Nephron progenitor cell (in vitro differentiated cells): ENCODE measurements at regions not wholly inside any gene's neighbourhood (a gene's known extent, or its start where the extent isn't known, plus 50 kb on each side); places are given as distances from the start of the nearest gene placed in this dataset.

Experiments used
- DNase-seq: peaks from one replicate; pipeline ENCODE4 v3.0.0; 2021
- H3K27ac Mint-ChIP-seq: 2 replicates; pipeline ENCODE4 v1.8.0; 2021; ENCODE audit warnings: mild to moderate bottlenecking, moderate library complexity, mixed read lengths
- H3K27me3 Mint-ChIP-seq: 2 replicates; pipeline ENCODE4 v1.8.0; 2021; ENCODE audit warnings: mild to moderate bottlenecking, low read depth, mixed read lengths; ENCODE audit not compliant: poor library complexity
- H3K36me3 Mint-ChIP-seq: 2 replicates; pipeline ENCODE4 v1.8.0; 2021; ENCODE audit warnings: low read depth, mixed read lengths
- H3K4me1 Mint-ChIP-seq: 2 replicates; pipeline ENCODE4 v1.8.0; 2021; ENCODE audit warnings: mixed read lengths
- H3K4me3 Mint-ChIP-seq: 2 replicates; pipeline ENCODE4 v1.8.0; 2021; ENCODE audit warnings: mild to moderate bottlenecking, moderate library complexity, mixed read lengths
- H3K9me3 Mint-ChIP-seq: 2 replicates; pipeline ENCODE4 v1.8.0; 2021; ENCODE audit warnings: mild to moderate bottlenecking, moderate library complexity, mixed read lengths
- TF ChIP-seq, protein P1 (sequence below): fragments of 200-600 bp; sonication (generic); IDR thresholded peaks from 2 replicates; pipeline ENCODE4 v1.5.0; 2021; ENCODE audit warnings: antibody characterized with exemption

GRCh38 chr10:44843484-44843883 lies 67.7 kb upstream of the TMEM72 start:
- TF ChIP-seq, protein P1, sequence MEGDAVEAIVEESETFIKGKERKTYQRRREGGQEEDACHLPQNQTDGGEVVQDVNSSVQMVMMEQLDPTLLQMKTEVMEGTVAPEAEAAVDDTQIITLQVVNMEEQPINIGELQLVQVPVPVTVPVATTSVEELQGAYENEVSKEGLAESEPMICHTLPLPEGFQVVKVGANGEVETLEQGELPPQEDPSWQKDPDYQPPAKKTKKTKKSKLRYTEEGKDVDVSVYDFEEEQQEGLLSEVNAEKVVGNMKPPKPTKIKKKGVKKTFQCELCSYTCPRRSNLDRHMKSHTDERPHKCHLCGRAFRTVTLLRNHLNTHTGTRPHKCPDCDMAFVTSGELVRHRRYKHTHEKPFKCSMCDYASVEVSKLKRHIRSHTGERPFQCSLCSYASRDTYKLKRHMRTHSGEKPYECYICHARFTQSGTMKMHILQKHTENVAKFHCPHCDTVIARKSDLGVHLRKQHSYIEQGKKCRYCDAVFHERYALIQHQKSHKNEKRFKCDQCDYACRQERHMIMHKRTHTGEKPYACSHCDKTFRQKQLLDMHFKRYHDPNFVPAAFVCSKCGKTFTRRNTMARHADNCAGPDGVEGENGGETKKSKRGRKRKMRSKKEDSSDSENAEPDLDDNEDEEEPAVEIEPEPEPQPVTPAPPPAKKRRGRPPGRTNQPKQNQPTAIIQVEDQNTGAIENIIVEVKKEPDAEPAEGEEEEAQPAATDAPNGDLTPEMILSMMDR, result no peak
- Mint-ChIP-seq H3K9me3 (peaks cover 7% of the 10 kb centered on the region), H3K4me3 (no peak overlapping the region), H3K27me3 (peaks cover 36% of the 10 kb centered on the region), H3K27ac (no peak overlapping the region), H3K36me3 (no peaks in the 10 kb centered on the region), H3K4me1 (peaks cover 5% of the 10 kb centered on the region)
- DNase-seq, result no peak

DNA sequence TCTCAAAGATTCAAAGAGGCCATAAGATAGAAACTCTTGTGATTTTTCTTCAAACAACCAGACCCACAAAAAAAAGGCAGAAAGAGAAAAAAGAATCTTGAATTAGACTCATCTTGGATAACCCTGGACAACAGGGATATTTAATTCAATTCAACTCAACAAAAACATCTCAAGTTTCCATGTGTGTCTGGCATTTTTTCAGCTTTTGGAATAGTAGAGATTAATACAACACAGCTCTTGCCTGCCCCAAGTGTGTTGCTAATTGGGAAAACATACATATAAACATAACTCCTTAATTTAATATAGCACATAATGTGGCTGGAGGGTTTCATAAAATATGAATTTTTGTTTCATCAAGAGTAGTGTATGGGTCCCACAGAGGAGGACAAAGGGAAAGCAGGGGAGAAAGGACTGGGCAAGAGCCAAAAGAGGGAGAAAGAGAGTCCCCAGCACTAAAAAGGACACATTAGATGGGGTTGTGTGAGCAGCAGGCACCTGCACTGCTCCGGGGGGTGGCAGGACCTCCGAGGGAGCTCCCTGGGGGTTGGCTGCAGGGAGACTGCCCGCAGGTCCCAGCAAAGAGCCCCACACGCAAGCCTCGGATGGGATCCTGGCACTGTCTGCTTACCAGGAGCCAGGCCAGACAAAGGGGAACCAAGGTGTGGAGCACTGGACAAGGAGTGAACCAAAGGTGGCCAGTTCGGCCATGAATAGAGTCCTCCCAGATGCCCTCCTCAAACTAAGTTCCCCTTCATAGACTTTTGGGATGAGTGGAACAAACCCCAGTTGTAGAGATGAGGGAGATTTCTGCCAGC lies 65.6 kb upstream of the TMEM72 start:
- Mint-ChIP-seq H3K36me3 (no peaks in the 10 kb centered on the region), H3K27ac (no peak overlapping the region), H3K4me3 (no peak overlapping the region), H3K4me1 (peaks cover 12% of the 10 kb centered on the region), H3K9me3 (peaks cover 11% of the 10 kb centered on the region), H3K27me3 (peaks cover 34% of the 10 kb centered on the region)
- TF ChIP-seq, protein P1, result no peak
- no peak for DNase-seq

DNA sequence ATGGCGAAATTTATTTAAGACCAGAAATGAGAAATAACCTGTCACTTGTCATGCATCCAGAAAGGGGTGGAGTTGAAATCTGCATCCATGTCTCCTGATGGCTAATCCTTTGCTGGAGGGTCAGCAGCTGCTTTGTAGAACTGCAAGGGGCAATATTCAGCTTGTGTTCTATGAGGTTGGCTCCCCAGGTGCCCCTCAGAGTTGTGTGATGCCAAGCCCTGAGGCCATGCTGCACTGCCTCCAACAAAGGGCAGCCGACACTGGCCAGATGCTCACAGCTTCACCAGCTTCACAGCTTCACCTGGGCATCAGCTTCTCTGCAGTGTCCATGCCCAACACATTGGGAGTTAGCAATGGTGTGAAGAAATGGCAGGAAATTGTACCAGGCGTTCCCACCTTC lies 64.0 kb upstream of the TMEM72 start:
- DNase-seq, result no peak
- TF ChIP-seq, protein P1, result no peak
- Mint-ChIP-seq H3K27me3 (peaks cover 30% of the 10 kb centered on the region), H3K36me3 (no peaks in the 10 kb centered on the region), H3K27ac (no peak overlapping the region), H3K9me3 (peaks cover 11% of the 10 kb centered on the region), H3K4me3 (no peak overlapping the region), H3K4me1 (peaks cover 12% of the 10 kb centered on the region)

DNA sequence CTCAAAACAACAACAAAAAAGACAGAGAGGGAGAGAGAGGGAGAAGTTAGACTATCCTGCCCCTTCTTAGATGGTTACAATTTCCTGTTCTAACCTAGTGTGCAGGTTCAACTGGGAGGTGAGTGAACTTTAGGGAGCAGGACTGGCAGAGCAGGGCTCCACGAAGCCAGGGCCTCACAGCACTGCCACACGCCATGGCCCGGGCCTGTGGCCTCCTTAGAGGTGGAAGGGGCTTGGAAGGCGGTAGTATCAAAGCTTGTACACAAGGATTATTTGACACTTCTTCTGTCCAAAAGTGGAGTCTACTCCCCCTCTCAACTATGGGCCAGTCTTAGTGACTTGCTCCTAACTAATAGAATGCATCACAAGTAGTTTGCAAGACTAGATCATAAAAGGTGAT lies 62.9 kb upstream of the TMEM72 start:
- no peak overlapping the region for H3K27ac Mint-ChIP-seq
- H3K36me3 Mint-ChIP-seq, result no peaks in the 10 kb centered on the region
- TF ChIP-seq, protein P1, result no peak
- H3K4me3 Mint-ChIP-seq, result no peak overlapping the region
- H3K4me1 Mint-ChIP-seq, result peaks cover 12% of the 10 kb centered on the region
- H3K9me3 Mint-ChIP-seq, result peaks cover 11% of the 10 kb centered on the region
- H3K27me3 Mint-ChIP-seq, result peaks cover 34% of the 10 kb centered on the region
- DNase-seq, result no peak

DNA sequence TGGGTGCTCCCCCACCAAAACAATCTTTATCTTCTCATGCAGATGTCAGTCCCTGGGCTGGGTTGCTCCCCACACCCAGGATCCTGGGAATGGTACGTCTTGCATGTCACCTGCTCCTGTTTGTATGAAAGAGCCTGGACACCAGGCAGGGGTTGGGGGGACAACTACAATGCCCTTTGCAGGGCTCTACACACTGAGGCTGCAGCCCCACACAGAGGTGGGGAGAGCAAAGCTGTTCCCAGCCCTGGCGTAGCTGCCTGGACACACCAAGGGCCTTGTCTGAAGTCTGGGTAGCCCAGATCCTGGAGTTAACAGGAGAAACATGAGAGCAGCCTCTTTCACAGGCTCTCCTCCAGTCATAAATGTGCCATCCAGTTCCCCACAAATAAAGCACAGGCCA lies 61.2 kb upstream of the TMEM72 start:
- no peaks in the 10 kb centered on the region for H3K36me3 Mint-ChIP-seq
- H3K27me3 Mint-ChIP-seq, result peaks cover 28% of the 10 kb centered on the region
- no peak overlapping the region for H3K27ac Mint-ChIP-seq
- no peak for DNase-seq
- TF ChIP-seq, protein P1, result no peak
- peaks cover 24% of the 10 kb centered on the region for H3K4me1 Mint-ChIP-seq
- peaks cover 11% of the 10 kb centered on the region for H3K9me3 Mint-ChIP-seq
- H3K4me3 Mint-ChIP-seq, result no peak overlapping the region
